Cardiac muscle cell (in vitro differentiated cells and primary cell): ENCODE measurements at regions not wholly inside any gene's neighbourhood (a gene's known extent, or its start where the extent isn't known, plus 50 kb on each side); places are given as distances from the start of the nearest gene placed in this dataset.

ENCODE experiments used
- DNase-seq, 2 donors: peaks; one replicate each; pipeline versions ENCODE4 v3.0.0 to v3.0.0-alpha.2; 2010 to 2017; ENCODE audit warnings: low read depth in 1 of 2, low spot score in 1 of 2
- H3K27ac ChIP-seq: fragments of 200-600 bp; sonication (generic); 2 replicates; pipeline ENCODE4 v1.5.1; 2016
- H3K27me3 ChIP-seq: fragments of 200-600 bp; sonication (generic); 2 replicates; pipeline ENCODE4 v1.6.0; 2016; ENCODE audit warnings: control low read depth
- H3K36me3 ChIP-seq: fragments of 200-600 bp; sonication (generic); 2 replicates; pipeline ENCODE4 v1.5.1; 2016; ENCODE audit warnings: control low read depth
- H3K4me1 ChIP-seq: fragments of 200-600 bp; sonication (generic); 2 replicates; pipeline ENCODE4 v1.8.1; 2017; ENCODE audit warnings: low read depth, mild to moderate bottlenecking, mixed run types
- H3K4me3 ChIP-seq: fragments of 200-600 bp; sonication (generic); 2 replicates; pipeline ENCODE4 v1.5.1; 2016; ENCODE audit warnings: mild to moderate bottlenecking
- H3K9me3 ChIP-seq: fragments of 200-600 bp; sonication (generic); 2 replicates; pipeline ENCODE4 v1.5.1; 2017; ENCODE audit warnings: low read depth, mild to moderate bottlenecking, control low read depth
- TF ChIP-seq, protein P1 (sequence below): IDR thresholded peaks from 2 replicates; pipeline ENCODE4 v1.5.1; 2012; ENCODE audit warnings: low read depth, mild to moderate bottlenecking, low read length

- H3K27ac ChIP-seq, result no peak overlapping the region
- TF ChIP-seq, protein P1, sequence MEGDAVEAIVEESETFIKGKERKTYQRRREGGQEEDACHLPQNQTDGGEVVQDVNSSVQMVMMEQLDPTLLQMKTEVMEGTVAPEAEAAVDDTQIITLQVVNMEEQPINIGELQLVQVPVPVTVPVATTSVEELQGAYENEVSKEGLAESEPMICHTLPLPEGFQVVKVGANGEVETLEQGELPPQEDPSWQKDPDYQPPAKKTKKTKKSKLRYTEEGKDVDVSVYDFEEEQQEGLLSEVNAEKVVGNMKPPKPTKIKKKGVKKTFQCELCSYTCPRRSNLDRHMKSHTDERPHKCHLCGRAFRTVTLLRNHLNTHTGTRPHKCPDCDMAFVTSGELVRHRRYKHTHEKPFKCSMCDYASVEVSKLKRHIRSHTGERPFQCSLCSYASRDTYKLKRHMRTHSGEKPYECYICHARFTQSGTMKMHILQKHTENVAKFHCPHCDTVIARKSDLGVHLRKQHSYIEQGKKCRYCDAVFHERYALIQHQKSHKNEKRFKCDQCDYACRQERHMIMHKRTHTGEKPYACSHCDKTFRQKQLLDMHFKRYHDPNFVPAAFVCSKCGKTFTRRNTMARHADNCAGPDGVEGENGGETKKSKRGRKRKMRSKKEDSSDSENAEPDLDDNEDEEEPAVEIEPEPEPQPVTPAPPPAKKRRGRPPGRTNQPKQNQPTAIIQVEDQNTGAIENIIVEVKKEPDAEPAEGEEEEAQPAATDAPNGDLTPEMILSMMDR, result no peak
Measured at GRCh38 chr2:4424153-4424552, 720.8 kb downstream of the DCDC2C start.

GRCh38 chr2:4427083-4427482 lies 723.7 kb downstream of the DCDC2C start:
- Histone ChIP-seq H3K4me3 (no peak overlapping the region), H3K9me3 (no peaks in the 10 kb centered on the region), H3K36me3 (no peaks in the 10 kb centered on the region), H3K4me1 (no peaks in the 10 kb centered on the region), H3K27me3 (no peaks in the 10 kb centered on the region), H3K27ac (no peak overlapping the region)
- DNase-seq, result no peak
- TF ChIP-seq, protein P1, result no peak

More at GRCh38 chr2:4424153-4424552, 720.8 kb downstream of the DCDC2C start:
- H3K4me1 ChIP-seq, result peaks cover 11% of the 10 kb centered on the region
- no peak overlapping the region for H3K4me3 ChIP-seq
- no peaks in the 10 kb centered on the region for H3K27me3 ChIP-seq
- no peaks in the 10 kb centered on the region for H3K9me3 ChIP-seq
- no peaks in the 10 kb centered on the region for H3K36me3 ChIP-seq
- no peak for DNase-seq

- Histone ChIP-seq H3K27ac (no peak overlapping the region), H3K27me3 (no peaks in the 10 kb centered on the region)
Measured at GRCh38 chr2:4445821-4446220, 742.4 kb downstream of the DCDC2C start.

DNA sequence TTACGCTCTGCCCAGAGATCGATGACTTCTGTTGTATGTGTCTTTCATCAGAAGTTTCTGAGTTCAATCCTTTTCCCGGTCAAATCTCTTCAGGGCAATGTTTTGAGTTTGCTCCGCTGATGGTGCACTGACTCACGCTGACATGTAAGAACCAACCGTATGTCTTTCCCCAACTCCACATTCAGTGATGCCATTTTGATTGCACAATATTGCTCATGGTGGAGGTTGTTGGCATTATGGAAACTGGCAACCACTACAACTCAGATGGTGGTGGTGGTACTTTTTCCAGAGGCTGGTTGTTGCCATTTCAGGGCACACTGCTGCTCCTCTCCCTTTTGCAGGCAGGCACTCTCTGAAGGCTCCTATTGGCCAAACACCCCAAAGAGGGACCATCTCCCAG lies 751.5 kb downstream of the DCDC2C start:
- TF ChIP-seq, protein P1, result no peak
- no peak overlapping the region for H3K4me3 ChIP-seq
- no peaks in the 10 kb centered on the region for H3K9me3 ChIP-seq
- no peaks in the 10 kb centered on the region for H3K4me1 ChIP-seq
- H3K27ac ChIP-seq, result no peak overlapping the region
- H3K36me3 ChIP-seq, result no peaks in the 10 kb centered on the region
- H3K27me3 ChIP-seq, result no peaks in the 10 kb centered on the region
- no peak for DNase-seq

More at GRCh38 chr2:4445821-4446220, 742.4 kb downstream of the DCDC2C start:
- peak in 1 of 2 donors; percentile 6 for DNase-seq
- TF ChIP-seq, protein P1, result no peak
- Histone ChIP-seq H3K4me1 (no peaks in the 10 kb centered on the region), H3K9me3 (no peaks in the 10 kb centered on the region), H3K36me3 (no peaks in the 10 kb centered on the region), H3K4me3 (no peak overlapping the region)

DNA sequence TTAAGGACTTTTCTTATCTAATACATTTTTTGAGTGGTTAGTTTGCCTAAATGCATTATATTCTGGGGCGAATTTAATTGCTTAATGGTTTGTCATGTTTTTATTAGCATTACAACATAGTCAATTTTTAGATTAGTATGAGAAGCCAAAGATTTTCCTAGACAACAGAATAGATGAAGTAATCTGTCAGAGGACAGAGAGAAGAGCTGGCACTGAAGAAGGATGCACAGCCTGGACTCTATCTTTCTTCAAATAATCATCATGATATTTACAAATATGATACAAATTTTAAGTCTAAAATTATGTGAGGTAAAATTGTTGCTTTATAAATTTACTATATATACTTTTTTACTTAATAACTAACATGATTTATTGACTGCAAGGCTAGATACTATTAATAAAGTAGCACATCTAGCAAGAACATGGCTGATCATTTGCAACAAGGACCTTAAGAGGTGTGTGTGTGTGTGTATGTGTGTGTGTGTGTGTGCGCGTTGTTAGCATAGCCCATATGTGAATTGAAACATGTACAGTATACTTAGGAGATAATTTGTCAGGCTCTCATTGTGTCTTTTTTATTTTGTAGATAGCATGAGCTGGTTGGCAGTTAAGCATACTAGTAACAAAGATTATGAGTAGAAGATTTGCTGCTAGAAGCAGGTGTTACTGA lies 752.2 kb downstream of the DCDC2C start:
- TF ChIP-seq, protein P1, result no peak
- Histone ChIP-seq H3K27ac (no peak overlapping the region), H3K36me3 (no peaks in the 10 kb centered on the region), H3K27me3 (no peaks in the 10 kb centered on the region), H3K4me1 (no peaks in the 10 kb centered on the region), H3K9me3 (no peaks in the 10 kb centered on the region), H3K4me3 (no peak overlapping the region)
- DNase-seq, result no peak
